Heart right ventricle (tissue), 16 donors: ENCODE measurements at regions not wholly inside any gene's neighbourhood (a gene's known extent, or its start where the extent isn't known, plus 50 kb on each side); places are given as distances from the start of the nearest gene placed in this dataset.

Experiments used
- ATAC-seq, 8 donors: fragments of 200-7000 bp; cut with Tn5 transposase; one replicate each; pipeline ENCODE4 v1.9.1; 2020; ENCODE audit warnings: mild to moderate bottlenecking in 8 of 8, moderate library complexity in 8 of 8, moderate number of reproducible peaks in 1 of 8
- DNase-seq, 2 donors: peaks; one replicate each; pipeline ENCODE4 v3.0.0-alpha.2; 2020
- H3K27ac ChIP-seq, 10 donors: fragments of 200-600 bp; sonication (generic) in 2 of 10; one replicate each; pipeline versions ENCODE4 v1.5.0 to v1.8.0; 2020 to 2022; ENCODE audit warnings: mild to moderate bottlenecking in 3 of 10
- H3K27me3 ChIP-seq, 7 donors: fragments of 200-600 bp; one replicate each; pipeline ENCODE4 v1.8.0; 2021 to 2022; ENCODE audit warnings: mild to moderate bottlenecking in 2 of 7
- H3K36me3 ChIP-seq, 9 donors: fragments of 200-600 bp; sonication (generic) in 1 of 9; one replicate each; pipeline versions ENCODE4 v1.5.0 to v1.8.0; 2020 to 2022; ENCODE audit warnings: mild to moderate bottlenecking in 2 of 9
- H3K4me1 ChIP-seq, 9 donors: fragments of 200-600 bp; sonication (generic) in 1 of 9; one replicate each; pipeline versions ENCODE4 v1.5.0 to v1.8.0; 2020 to 2022; ENCODE audit warnings: mild to moderate bottlenecking in 4 of 9
- H3K4me3 ChIP-seq, 10 donors: fragments of 200-600 bp; sonication (generic) in 2 of 10; one replicate each; pipeline versions ENCODE4 v1.5.0 to v1.8.0; 2020 to 2022; ENCODE audit warnings: mild to moderate bottlenecking in 7 of 10, moderate library complexity in 2 of 10
- H3K9me3 ChIP-seq, 11 donors: fragments of 200-600 bp in 10 of 11; sonication (generic) in 2 of 11; one replicate each; pipeline versions ENCODE4 v1.5.0 to v1.8.0; 2013 to 2022; ENCODE audit warnings: mild to moderate bottlenecking in 2 of 11, control low read depth in 1 of 11, moderate library complexity in 1 of 11
- WGBS, 2 donors: extraction: QIAGEN DNeasy Blood & Tissue Kit; methylation state at CpG; one replicate each; pipeline ENCODE4 v1.1.7; 2013; ENCODE audit warnings: inconsistent platforms in 1 of 2; 5-methylcytosine and 5-hydroxymethylcytosine counted together
- intact Hi-C, 10 donors: fragments of 100-400 bp; cut with DNase I; formaldehyde crosslinking; loops; one replicate each; pipeline versions ENCODE4 v1.11.1 to v1.14.2; 2022
- TF ChIP-seq, protein P1 (sequence below), 9 donors: fragments of 200-600 bp; sonication (generic) in 2 of 9; IDR thresholded peaks; one replicate each; pipeline versions ENCODE4 v1.5.0 to v1.8.0; 2021 to 2022; ENCODE audit warnings: antibody characterized with exemption in 9 of 9, mild to moderate bottlenecking in 5 of 9, moderate library complexity in 1 of 9
- donor health status: Arrhythmogenic right ventricular cardiomyopathy.
- donor health status: ischemic (EF 13 %, LVEDD 7.1; RV severe dilation, severe dysfunction).
- donor health status: healthy with polysubstance abuse.
- donor health status: DM: no; HTN: yes; CAD: no.
- donor health status: DM: no; HTN: no; CAD: no.
- donor health status: ischemic (EF 25% LVEDD 6.9; RV normal size, moderate dysfunction).
- donor health status: ischemic (EF 25% LVEDD 5.7; RV mildly dilated, moderate dysfunction).
- donor health status: healthy.
- donor health status: DM: yes; HTN: yes; CAD: no.
- donor health status: Ischemic cardiomyopathy.
- donor health status: ischemic (EF 35%, LVEDD 5.7; RV mildly dilated, moderate dysfunction).
- donor health status: nonischemic (EF 11% LVEDD 7.7; RV severe dilation, severe dysfunction).
- donor health status: DM: yes; HTN: yes; CAD: no.
- donor health status: PGD.
- donor health status: ischemic (EF 29% LVEDD 5.4; RV normal size, mild dysfunction).
- donor health status: nonischemic (EF 23%, LVEDD 6.1; RV moderate dilation, normal function).

DNA sequence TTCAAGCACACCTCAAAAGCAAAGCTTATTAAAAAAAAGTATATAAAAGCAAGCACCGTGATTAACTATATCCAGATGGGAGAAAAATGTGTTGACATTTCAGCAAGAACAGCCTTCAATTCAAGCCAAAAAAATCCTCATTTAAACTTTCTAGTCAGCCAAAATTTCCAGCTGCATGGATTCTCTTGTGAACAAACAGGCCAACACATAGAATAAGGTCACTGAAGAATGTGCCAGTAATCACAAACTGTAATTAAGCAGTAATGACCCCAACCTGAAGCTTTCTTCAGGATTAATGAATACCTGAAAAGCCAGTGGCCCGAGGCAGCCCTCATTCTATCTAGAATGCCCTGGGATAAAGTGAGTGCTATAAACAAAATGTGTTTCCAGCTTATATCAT lies 130.7 kb upstream of the KCNMB2 start:
- peaks cover 0 to 13% (median 0%) of the 10 kb centered on the region in 9 donors for H3K4me1 ChIP-seq
- DNase-seq (no peak), ATAC-seq (peak in 1 of 8 donors; percentile 31)
- H3K36me3 ChIP-seq: no peaks in the 10 kb centered on the region
- no peaks in the 10 kb centered on the region for H3K27me3 ChIP-seq
- TF ChIP-seq, protein P1, sequence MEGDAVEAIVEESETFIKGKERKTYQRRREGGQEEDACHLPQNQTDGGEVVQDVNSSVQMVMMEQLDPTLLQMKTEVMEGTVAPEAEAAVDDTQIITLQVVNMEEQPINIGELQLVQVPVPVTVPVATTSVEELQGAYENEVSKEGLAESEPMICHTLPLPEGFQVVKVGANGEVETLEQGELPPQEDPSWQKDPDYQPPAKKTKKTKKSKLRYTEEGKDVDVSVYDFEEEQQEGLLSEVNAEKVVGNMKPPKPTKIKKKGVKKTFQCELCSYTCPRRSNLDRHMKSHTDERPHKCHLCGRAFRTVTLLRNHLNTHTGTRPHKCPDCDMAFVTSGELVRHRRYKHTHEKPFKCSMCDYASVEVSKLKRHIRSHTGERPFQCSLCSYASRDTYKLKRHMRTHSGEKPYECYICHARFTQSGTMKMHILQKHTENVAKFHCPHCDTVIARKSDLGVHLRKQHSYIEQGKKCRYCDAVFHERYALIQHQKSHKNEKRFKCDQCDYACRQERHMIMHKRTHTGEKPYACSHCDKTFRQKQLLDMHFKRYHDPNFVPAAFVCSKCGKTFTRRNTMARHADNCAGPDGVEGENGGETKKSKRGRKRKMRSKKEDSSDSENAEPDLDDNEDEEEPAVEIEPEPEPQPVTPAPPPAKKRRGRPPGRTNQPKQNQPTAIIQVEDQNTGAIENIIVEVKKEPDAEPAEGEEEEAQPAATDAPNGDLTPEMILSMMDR (IDR thresholded peaks at IDR 0.05): no peak
- H3K27ac ChIP-seq: no peak overlapping the region
- intact Hi-C loops: no loop called here
- WGBS, 2 donors: 34 to 51% methylated on average over 2 of the region's 2 CpGs
- no peaks in the 10 kb centered on the region for H3K9me3 ChIP-seq
- H3K4me3 ChIP-seq: no peak overlapping the region

DNA sequence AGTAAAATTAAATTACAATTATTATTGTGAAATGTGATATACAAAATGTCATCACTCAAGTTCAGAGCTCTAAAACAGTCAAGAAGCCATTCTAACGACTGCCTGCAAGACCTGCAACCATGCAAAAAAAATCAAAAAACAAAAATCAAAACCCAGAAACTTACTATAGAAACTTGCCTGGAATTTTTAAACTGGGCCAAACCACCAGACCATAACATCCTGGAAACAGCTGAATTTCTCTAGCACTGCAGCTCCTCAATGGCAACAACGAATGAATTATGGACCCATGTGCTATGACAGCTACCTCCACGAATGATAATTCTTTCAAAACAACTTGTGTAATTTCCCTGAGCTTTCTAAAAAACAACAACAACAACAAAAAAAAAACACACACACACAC lies 130.0 kb upstream of the KCNMB2 start:
- 71 to 74% methylated on average over 3 of the region's 3 CpGs for WGBS, 2 donors
- Histone ChIP-seq H3K27ac (no peak overlapping the region), H3K36me3 (no peaks in the 10 kb centered on the region), H3K4me3 (no peak overlapping the region), H3K9me3 (no peaks in the 10 kb centered on the region), H3K27me3 (no peaks in the 10 kb centered on the region), H3K4me1 (peaks cover 0 to 13% (median 0%) of the 10 kb centered on the region in 9 donors)
- ATAC-seq: no peak
- DNase-seq: no peak
- intact Hi-C loops: no loop called here
- TF ChIP-seq, protein P1 (IDR thresholded peaks at IDR 0.05): no peak

DNA sequence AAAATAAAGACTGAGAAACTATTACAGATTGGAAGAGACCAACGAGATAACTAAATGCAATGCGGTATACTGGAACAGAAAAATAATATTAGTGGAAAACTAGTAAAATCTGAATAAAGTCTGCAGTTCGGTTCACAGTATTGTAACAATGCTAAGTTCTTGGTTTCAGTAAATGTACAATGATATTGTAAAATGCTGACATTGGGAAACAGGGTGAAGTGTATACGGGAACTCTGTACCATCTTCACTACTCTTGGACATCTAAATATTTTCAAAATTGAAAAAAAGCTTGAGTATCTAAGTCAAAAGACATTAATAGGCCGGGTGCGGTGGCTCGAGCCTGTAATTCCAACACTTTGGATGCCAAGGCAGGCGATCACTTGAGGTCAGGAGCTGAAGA lies 120.9 kb upstream of the KCNMB2 start:
- ATAC-seq: no peak
- Histone ChIP-seq H3K27ac (no peak overlapping the region), H3K4me1 (no peaks in the 10 kb centered on the region), H3K36me3 (no peaks in the 10 kb centered on the region), H3K27me3 (no peaks in the 10 kb centered on the region), H3K4me3 (no peak overlapping the region), H3K9me3 (no peaks in the 10 kb centered on the region)
- no peak for DNase-seq
- intact Hi-C loops: no loop called here
- TF ChIP-seq, protein P1 (IDR thresholded peaks at IDR 0.05): no peak
- 89 to 91% methylated on average over 8 of the region's 8 CpGs for WGBS, 2 donors

DNA sequence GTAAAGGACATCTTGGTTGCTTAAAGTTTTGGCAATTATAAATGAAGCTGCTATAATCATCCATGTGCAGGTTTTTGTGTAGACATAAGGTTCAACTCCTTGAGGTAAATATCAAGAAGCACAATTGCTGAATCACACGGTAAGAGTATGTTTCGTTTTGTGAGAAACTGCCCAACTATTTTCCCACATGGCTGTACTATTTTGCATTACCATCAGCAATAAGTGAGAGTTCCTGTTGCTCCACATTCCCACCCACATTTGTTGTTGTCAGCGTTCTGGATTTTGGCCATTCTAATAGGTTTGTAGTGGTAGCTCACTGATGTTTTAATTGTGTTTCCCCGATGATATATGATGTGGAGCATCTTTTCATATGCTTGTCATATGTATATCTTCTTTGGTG lies 118.5 kb upstream of the KCNMB2 start:
- 90 to 94% methylated on average over 4 of the region's 4 CpGs for WGBS, 2 donors
- H3K36me3 ChIP-seq: no peaks in the 10 kb centered on the region
- no peak overlapping the region for H3K4me3 ChIP-seq
- TF ChIP-seq, protein P1 (IDR thresholded peaks at IDR 0.05): no peak
- no peaks in the 10 kb centered on the region for H3K4me1 ChIP-seq
- no peak overlapping the region for H3K27ac ChIP-seq
- no peak for ATAC-seq
- intact Hi-C loops: no loop called here
- no peaks in the 10 kb centered on the region for H3K27me3 ChIP-seq
- no peaks in the 10 kb centered on the region for H3K9me3 ChIP-seq
- DNase-seq: no peak

DNA sequence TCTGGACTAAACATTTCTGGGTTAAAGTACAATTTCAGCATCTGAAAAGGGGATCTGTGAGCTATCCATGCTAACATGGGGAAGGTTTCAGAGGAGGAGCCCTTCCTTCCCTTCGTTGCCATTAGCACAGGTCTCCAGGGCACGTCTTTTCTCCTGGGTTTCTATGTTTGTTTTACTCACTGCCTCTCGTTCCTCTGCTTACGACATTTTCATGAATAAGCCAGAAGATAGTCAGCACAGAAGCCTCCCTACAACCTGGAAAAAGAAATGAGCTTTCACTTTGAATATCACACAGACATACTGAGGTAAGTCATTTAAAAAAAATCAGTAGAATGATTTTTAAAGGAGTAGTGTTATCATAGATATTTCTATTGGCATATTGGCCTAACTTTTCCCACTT lies 117.2 kb upstream of the KCNMB2 start:
- ATAC-seq: no peak
- DNase-seq: no peak
- H3K4me1 ChIP-seq: no peaks in the 10 kb centered on the region
- WGBS, 2 donors: 56 to 64% methylated on average over 4 of the region's 4 CpGs
- intact Hi-C loops: no loop called here
- H3K9me3 ChIP-seq: no peaks in the 10 kb centered on the region
- H3K27me3 ChIP-seq: no peaks in the 10 kb centered on the region
- TF ChIP-seq, protein P1 (IDR thresholded peaks at IDR 0.05): no peak
- no peak overlapping the region for H3K4me3 ChIP-seq
- no peaks in the 10 kb centered on the region for H3K36me3 ChIP-seq
- no peak overlapping the region for H3K27ac ChIP-seq
